Keratinocyte (primary cell): ENCODE measurements at regions not wholly inside any gene's neighbourhood (a gene's known extent, or its start where the extent isn't known, plus 50 kb on each side); places are given as distances from the start of the nearest gene placed in this dataset.

Experiments
- CTCF ChIP-seq, 3 experiments: IDR thresholded peaks in 1 of 3; conservative IDR thresholded peaks in 1 of 3; optimal IDR thresholded peaks in 1 of 3; 2 replicates in 2 of 3; 3 replicates in 1 of 3; pipeline versions ENCODE3 to v1.5.1; 2011; ENCODE audit warnings: low read length in 3 of 3, mild to moderate bottlenecking in 3 of 3, moderate library complexity in 2 of 3, control low read depth in 1 of 3, inconsistent platforms in 1 of 3; ENCODE audit not compliant: insufficient read depth in 2 of 3; ENCODE audit errors: extremely low read depth in 1 of 3
- EZH2 ChIP-seq: IDR thresholded peaks from one replicate; pipeline ENCODE4 v1.6.1; 2012; ENCODE audit warnings: inconsistent platforms, mild to moderate bottlenecking, low read length, moderate library complexity

GRCh38 chr5:135743705-135744411 is 90.6 kb upstream of the SLC25A48 start:
- TF ChIP-seq CTCF (optimal IDR thresholded peaks at IDR 0.05 in 1 of 3, IDR thresholded peaks at IDR 0.05 in 1 of 3, conservative IDR thresholded peaks at IDR 0.05 in 1 of 3; ENCODE audit: extremely low read depth in 1 of 3, insufficient read depth in 2 of 3, low read length in 3 of 3): no peak
- TF ChIP-seq EZH2: no peak
